ENCODE measurements at regions not wholly inside any gene's neighbourhood (a gene's known extent, or its start where the extent isn't known, plus 50 kb on each side); places are given as distances from the start of the nearest gene placed in this dataset.
"Not testable (repeated sequence)": the region's sequence is repeated elsewhere in the genome, so short reads cannot be mapped to it uniquely, and the experiment has no call there.

- no peaks in the 10 kb centered on the region for H3K36me3 ChIP-seq (ENCODE audit: control insufficient read depth in 2 of 2, insufficient read depth in 2 of 2, low read length in 1 of 2)
Observed at GRCh38 chr5:114726131-114726530, 364.3 kb downstream of the KCNN2 start.

GRCh38 chr5:114719268-114719667, 357.4 kb downstream of the KCNN2 start:
- H3K27me3 ChIP-seq (ENCODE audit: control insufficient read depth in 2 of 2, insufficient read depth in 1 of 2, low read length in 1 of 2) = no peaks in the 10 kb centered on the region
- no peak overlapping the region for H3K4me3 ChIP-seq (ENCODE audit: low read length in 2 of 2)
- H3K4me1 ChIP-seq (ENCODE audit: control insufficient read depth in 2 of 2, insufficient read depth in 2 of 2, low read length in 2 of 2) = no peaks in the 10 kb centered on the region
- H3K9me3 ChIP-seq (ENCODE audit: control insufficient read depth in 2 of 2, insufficient read depth in 1 of 2, low read length in 1 of 2) = peaks cover 0 to 11% of the 10 kb centered on the region in 2 donors
- no peak for DNase-seq (ENCODE audit: low read depth in 6 of 9, low spot score in 9 of 9)
- no peaks in the 10 kb centered on the region for H3K36me3 ChIP-seq (ENCODE audit: control insufficient read depth in 2 of 2, insufficient read depth in 2 of 2, low read length in 1 of 2)
- H3K27ac ChIP-seq (ENCODE audit: low read depth in 1 of 2, low read length in 1 of 2) = no peak overlapping the region

More at GRCh38 chr5:114726131-114726530, 364.3 kb downstream of the KCNN2 start:
- 91% methylated on average over 2 of the region's 2 CpGs for WGBS
- no peak for DNase-seq (ENCODE audit: low read depth in 6 of 9, low spot score in 9 of 9)
- Histone ChIP-seq H3K4me1 (ENCODE audit: control insufficient read depth in 2 of 2, insufficient read depth in 2 of 2, low read length in 2 of 2) (no peaks in the 10 kb centered on the region), H3K27me3 (ENCODE audit: control insufficient read depth in 2 of 2, insufficient read depth in 1 of 2, low read length in 1 of 2) (no peaks in the 10 kb centered on the region), H3K4me3 (ENCODE audit: low read length in 2 of 2) (no peak overlapping the region), H3K9me3 (ENCODE audit: control insufficient read depth in 2 of 2, insufficient read depth in 1 of 2, low read length in 1 of 2) (peaks cover 0 to 3% of the 10 kb centered on the region in 2 donors), H3K27ac (ENCODE audit: low read depth in 1 of 2, low read length in 1 of 2) (no peak overlapping the region)

GRCh38 chr5:114716955-114717354, 355.1 kb downstream of the KCNN2 start:
- no peaks in the 10 kb centered on the region for H3K4me1 ChIP-seq (ENCODE audit: control insufficient read depth in 2 of 2, insufficient read depth in 2 of 2, low read length in 2 of 2)
- 96% methylated on average over 1 of the region's 1 CpG for WGBS
- DNase-seq (ENCODE audit: low read depth in 6 of 9, low spot score in 9 of 9) = no peak
- peaks cover 0 to 8% of the 10 kb centered on the region in 2 donors for H3K9me3 ChIP-seq (ENCODE audit: control insufficient read depth in 2 of 2, insufficient read depth in 1 of 2, low read length in 1 of 2)
- H3K27me3 ChIP-seq (ENCODE audit: control insufficient read depth in 2 of 2, insufficient read depth in 1 of 2, low read length in 1 of 2) = no peaks in the 10 kb centered on the region
- no peaks in the 10 kb centered on the region for H3K36me3 ChIP-seq (ENCODE audit: control insufficient read depth in 2 of 2, insufficient read depth in 2 of 2, low read length in 1 of 2)
- H3K4me3 ChIP-seq (ENCODE audit: low read length in 2 of 2) = no peak overlapping the region
- no peak overlapping the region for H3K27ac ChIP-seq (ENCODE audit: low read depth in 1 of 2, low read length in 1 of 2)

GRCh38 chr5:114704225-114704893, 342.5 kb downstream of the KCNN2 start:
- not testable (repeated sequence) for DNase-seq (ENCODE audit: low read depth in 6 of 9, low spot score in 9 of 9); H3K27ac ChIP-seq (ENCODE audit: low read depth in 1 of 2, low read length in 1 of 2); H3K9me3 ChIP-seq (ENCODE audit: control insufficient read depth in 2 of 2, insufficient read depth in 1 of 2, low read length in 1 of 2); H3K36me3 ChIP-seq (ENCODE audit: control insufficient read depth in 2 of 2, insufficient read depth in 2 of 2, low read length in 1 of 2); H3K4me1 ChIP-seq (ENCODE audit: control insufficient read depth in 2 of 2, insufficient read depth in 2 of 2, low read length in 2 of 2); H3K27me3 ChIP-seq (ENCODE audit: control insufficient read depth in 2 of 2, insufficient read depth in 1 of 2, low read length in 1 of 2); H3K4me3 ChIP-seq (ENCODE audit: low read length in 2 of 2)
- WGBS = 97% methylated on average over 30 of the region's 31 CpGs

- Histone ChIP-seq H3K36me3 (ENCODE audit: control insufficient read depth in 2 of 2, insufficient read depth in 2 of 2, low read length in 1 of 2) (no peaks in the 10 kb centered on the region), H3K27me3 (ENCODE audit: control insufficient read depth in 2 of 2, insufficient read depth in 1 of 2, low read length in 1 of 2) (no peaks in the 10 kb centered on the region), H3K9me3 (ENCODE audit: control insufficient read depth in 2 of 2, insufficient read depth in 1 of 2, low read length in 1 of 2) (peaks cover 0 to 4% of the 10 kb centered on the region in 2 donors), H3K4me1 (ENCODE audit: control insufficient read depth in 2 of 2, insufficient read depth in 2 of 2, low read length in 2 of 2) (no peaks in the 10 kb centered on the region), H3K4me3 (ENCODE audit: low read length in 2 of 2) (no peak overlapping the region), H3K27ac (ENCODE audit: low read depth in 1 of 2, low read length in 1 of 2) (no peak overlapping the region)
- no peak for DNase-seq (ENCODE audit: low read depth in 6 of 9, low spot score in 9 of 9)
- 83% methylated on average over 1 of the region's 1 CpG for WGBS
Observed at GRCh38 chr5:114702731-114703130, 340.9 kb downstream of the KCNN2 start.

- DNase-seq (ENCODE audit: low read depth in 6 of 9, low spot score in 9 of 9) = no peak
- Histone ChIP-seq H3K4me3 (ENCODE audit: low read length in 2 of 2) (no peak overlapping the region), H3K4me1 (ENCODE audit: control insufficient read depth in 2 of 2, insufficient read depth in 2 of 2, low read length in 2 of 2) (no peaks in the 10 kb centered on the region), H3K27me3 (ENCODE audit: control insufficient read depth in 2 of 2, insufficient read depth in 1 of 2, low read length in 1 of 2) (no peaks in the 10 kb centered on the region), H3K27ac (ENCODE audit: low read depth in 1 of 2, low read length in 1 of 2) (no peak overlapping the region), H3K9me3 (ENCODE audit: control insufficient read depth in 2 of 2, insufficient read depth in 1 of 2, low read length in 1 of 2) (peaks cover 0 to 4% of the 10 kb centered on the region in 2 donors), H3K36me3 (ENCODE audit: control insufficient read depth in 2 of 2, insufficient read depth in 2 of 2, low read length in 1 of 2) (no peaks in the 10 kb centered on the region)
- 91% methylated on average over 3 of the region's 3 CpGs for WGBS
Observed at GRCh38 chr5:114702136-114702535, 340.3 kb downstream of the KCNN2 start.

GRCh38 chr5:114700823-114701222, 339.0 kb downstream of the KCNN2 start:
- H3K4me1 ChIP-seq (ENCODE audit: control insufficient read depth in 2 of 2, insufficient read depth in 2 of 2, low read length in 2 of 2) = no peaks in the 10 kb centered on the region
- H3K27me3 ChIP-seq (ENCODE audit: control insufficient read depth in 2 of 2, insufficient read depth in 1 of 2, low read length in 1 of 2) = no peaks in the 10 kb centered on the region
- peaks cover 0 to 7% of the 10 kb centered on the region in 2 donors for H3K9me3 ChIP-seq (ENCODE audit: control insufficient read depth in 2 of 2, insufficient read depth in 1 of 2, low read length in 1 of 2)
- DNase-seq (ENCODE audit: low read depth in 6 of 9, low spot score in 9 of 9) = no peak
- no peak overlapping the region for H3K27ac ChIP-seq (ENCODE audit: low read depth in 1 of 2, low read length in 1 of 2)
- WGBS = 88% methylated on average over 3 of the region's 3 CpGs
- H3K36me3 ChIP-seq (ENCODE audit: control insufficient read depth in 2 of 2, insufficient read depth in 2 of 2, low read length in 1 of 2) = no peaks in the 10 kb centered on the region
- H3K4me3 ChIP-seq (ENCODE audit: low read length in 2 of 2) = no peak overlapping the region

GRCh38 chr5:114695292-114695904, 333.5 kb downstream of the KCNN2 start:
- WGBS = 95% methylated on average over 27 of the region's 27 CpGs
- no peaks in the 10 kb centered on the region for H3K27me3 ChIP-seq (ENCODE audit: control insufficient read depth in 2 of 2, insufficient read depth in 1 of 2, low read length in 1 of 2)
- DNase-seq (ENCODE audit: low read depth in 6 of 9, low spot score in 9 of 9) = no peak
- peaks cover 0 to 11% of the 10 kb centered on the region in 2 donors for H3K9me3 ChIP-seq (ENCODE audit: control insufficient read depth in 2 of 2, insufficient read depth in 1 of 2, low read length in 1 of 2)
- no peaks in the 10 kb centered on the region for H3K4me1 ChIP-seq (ENCODE audit: control insufficient read depth in 2 of 2, insufficient read depth in 2 of 2, low read length in 2 of 2)
- no peak overlapping the region for H3K4me3 ChIP-seq (ENCODE audit: low read length in 2 of 2)
- H3K36me3 ChIP-seq (ENCODE audit: control insufficient read depth in 2 of 2, insufficient read depth in 2 of 2, low read length in 1 of 2) = no peaks in the 10 kb centered on the region
- H3K27ac ChIP-seq (ENCODE audit: low read depth in 1 of 2, low read length in 1 of 2) = no peak overlapping the region

- Histone ChIP-seq H3K4me1 (ENCODE audit: control insufficient read depth in 2 of 2, insufficient read depth in 2 of 2, low read length in 2 of 2) (no peaks in the 10 kb centered on the region), H3K9me3 (ENCODE audit: control insufficient read depth in 2 of 2, insufficient read depth in 1 of 2, low read length in 1 of 2) (no peaks in the 10 kb centered on the region)
- 89% methylated on average over 1 of the region's 1 CpG for WGBS
Observed at GRCh38 chr5:114686356-114686755, 324.5 kb downstream of the KCNN2 start.

More at GRCh38 chr5:114686356-114686755, 324.5 kb downstream of the KCNN2 start:
- no peak for DNase-seq (ENCODE audit: low read depth in 6 of 9, low spot score in 9 of 9)
- H3K36me3 ChIP-seq (ENCODE audit: control insufficient read depth in 2 of 2, insufficient read depth in 2 of 2, low read length in 1 of 2) = no peaks in the 10 kb centered on the region
- no peak overlapping the region for H3K4me3 ChIP-seq (ENCODE audit: low read length in 2 of 2)
- H3K27ac ChIP-seq (ENCODE audit: low read depth in 1 of 2, low read length in 1 of 2) = no peak overlapping the region
- no peaks in the 10 kb centered on the region for H3K27me3 ChIP-seq (ENCODE audit: control insufficient read depth in 2 of 2, insufficient read depth in 1 of 2, low read length in 1 of 2)

Measured in thymus (tissue), 11 donors.